ENCODE measurements at regions not wholly inside any gene's neighbourhood (a gene's known extent, or its start where the extent isn't known, plus 50 kb on each side); places are given as distances from the start of the nearest gene placed in this dataset.
"Not testable (repeated sequence)": the region's sequence is repeated elsewhere in the genome, so short reads cannot be mapped to it uniquely, and the experiment has no call there.

- ChIA-PET CTCF (interaction anchor here (0.6 to 2.1 kb wide), 8 partner anchors 9 to 464 kb away, joined by 3 to 7 read pairs (median 4); no protein-coding TSS in a partner anchor), POLR2A (interaction anchor here (0.7 to 3.2 kb wide), 8 partner anchors 12 to 135 kb away, joined by 3 to 21 read pairs (median 5); no protein-coding TSS in a partner anchor)
- no peak for TF ChIP-seq CTCF (IDR thresholded peaks at IDR 0.05; ENCODE audit: unreplicated experiment)
- H3K9me3 Mint-ChIP-seq (ENCODE audit: unreplicated experiment) = no peaks in the 10 kb centered on the region
- DNase-seq (ENCODE audit: unreplicated experiment) = peak; percentile 95
- intact Hi-C loops (cut with micrococcal nuclease) = loop anchor here (1.0 kb wide), 1 partner anchor 14 kb away; no protein-coding TSS in a partner anchor
- H3K27ac Mint-ChIP-seq (ENCODE audit: low read depth, unreplicated experiment) = peak overlapping the region; percentile 86
- H3K4me1 Mint-ChIP-seq (ENCODE audit: insufficient read depth, unreplicated experiment) = peaks cover 35% of the 10 kb centered on the region
- no peaks in the 10 kb centered on the region for H3K36me3 Mint-ChIP-seq (ENCODE audit: insufficient read depth, unreplicated experiment)
- H3K27me3 Mint-ChIP-seq (ENCODE audit: insufficient read depth, unreplicated experiment) = no peaks in the 10 kb centered on the region
- BruUV-seq (replicated peaks) = no TSS peak
- peak overlapping the region; percentile 52 for H3K4me3 Mint-ChIP-seq (ENCODE audit: unreplicated experiment)
Observed at GRCh38 chr7:121530227-121531174, 134.4 kb upstream of the FAM3C start.

GRCh38 chr7:121529003-121529402 lies 132.9 kb upstream of the FAM3C start:
- Mint-ChIP-seq H3K27me3 (ENCODE audit: insufficient read depth, unreplicated experiment) (no peaks in the 10 kb centered on the region), H3K36me3 (ENCODE audit: insufficient read depth, unreplicated experiment) (no peaks in the 10 kb centered on the region), H3K27ac (ENCODE audit: low read depth, unreplicated experiment) (peak overlapping the region; percentile 86), H3K4me3 (ENCODE audit: unreplicated experiment) (no peak overlapping the region), H3K4me1 (ENCODE audit: insufficient read depth, unreplicated experiment) (peaks cover 35% of the 10 kb centered on the region), H3K9me3 (ENCODE audit: unreplicated experiment) (no peaks in the 10 kb centered on the region)
- intact Hi-C loops (cut with micrococcal nuclease) = no loop called here
- CTCF ChIA-PET = no interaction called here
- POLR2A ChIA-PET = interaction anchor here (1.4 to 3.2 kb wide), 2 partner anchors 16 to 134 kb away, joined by 4 to 21 read pairs; no protein-coding TSS in a partner anchor
- TF ChIP-seq CTCF (IDR thresholded peaks at IDR 0.05; ENCODE audit: unreplicated experiment) = no peak
- BruUV-seq (replicated peaks) = no TSS peak
- DNase-seq (ENCODE audit: unreplicated experiment) = peak; percentile 18

- POLR2A ChIA-PET; H3K4me3 Mint-ChIP-seq (ENCODE audit: unreplicated experiment); H3K36me3 Mint-ChIP-seq (ENCODE audit: insufficient read depth, unreplicated experiment); DNase-seq (ENCODE audit: unreplicated experiment); BruUV-seq (replicated peaks); H3K27ac Mint-ChIP-seq (ENCODE audit: low read depth, unreplicated experiment); H3K27me3 Mint-ChIP-seq (ENCODE audit: insufficient read depth, unreplicated experiment); H3K9me3 Mint-ChIP-seq (ENCODE audit: unreplicated experiment); intact Hi-C loops (cut with micrococcal nuclease): not testable (repeated sequence)
- CTCF ChIA-PET = interaction anchor here (1.0 kb wide), 1 partner anchor 159 kb away, joined by 3 read pairs; no protein-coding TSS in a partner anchor
- H3K4me1 Mint-ChIP-seq (ENCODE audit: insufficient read depth, unreplicated experiment) = peaks cover 23% of the 10 kb centered on the region
Observed at GRCh38 chr7:121526210-121526609, 130.1 kb upstream of the FAM3C start.

GRCh38 chr7:121525155-121525819 lies 129.2 kb upstream of the FAM3C start:
- ChIA-PET CTCF (interaction anchor here (0.6 to 1.2 kb wide), 2 partner anchors 11 to 488 kb away, joined by 3 to 4 read pairs; no protein-coding TSS in a partner anchor), POLR2A (no interaction called here)
- TF ChIP-seq CTCF (IDR thresholded peaks at IDR 0.05; ENCODE audit: unreplicated experiment) = no peak
- Mint-ChIP-seq H3K27me3 (ENCODE audit: insufficient read depth, unreplicated experiment) (no peaks in the 10 kb centered on the region), H3K4me1 (ENCODE audit: insufficient read depth, unreplicated experiment) (peaks cover 16% of the 10 kb centered on the region), H3K36me3 (ENCODE audit: insufficient read depth, unreplicated experiment) (no peaks in the 10 kb centered on the region), H3K4me3 (ENCODE audit: unreplicated experiment) (no peak overlapping the region), H3K27ac (ENCODE audit: low read depth, unreplicated experiment) (no peak overlapping the region), H3K9me3 (ENCODE audit: unreplicated experiment) (no peaks in the 10 kb centered on the region)
- no peak for DNase-seq (ENCODE audit: unreplicated experiment)
- no TSS peak for BruUV-seq (replicated peaks)
- intact Hi-C loops (cut with micrococcal nuclease) = no loop called here
